ENCODE measurements at regions not wholly inside any gene's neighbourhood (a gene's known extent, or its start where the extent isn't known, plus 50 kb on each side); places are given as distances from the start of the nearest gene placed in this dataset.
"Not testable (repeated sequence)": the region's sequence is repeated elsewhere in the genome, so short reads cannot be mapped to it uniquely, and the experiment has no call there.

- no peak for DNase-seq
Observed at GRCh38 chr9:24342457-24342856, 203.2 kb downstream of the IZUMO3 start.

GRCh38 chr9:24333629-24334028 lies 212.1 kb downstream of the IZUMO3 start:
- DNase-seq: peak; percentile 24

- DNase-seq: no peak
Observed at GRCh38 chr9:24298912-24299311, 246.8 kb downstream of the IZUMO3 start.

GRCh38 chr9:24297931-24298330 lies 247.8 kb downstream of the IZUMO3 start:
- DNase-seq: no peak

- no peak for DNase-seq
Observed at GRCh38 chr9:24296124-24296523, 249.6 kb downstream of the IZUMO3 start.

- no peak for DNase-seq
Observed at GRCh38 chr9:24293386-24293785, 252.3 kb downstream of the IZUMO3 start.

GRCh38 chr9:24286761-24287160 lies 258.9 kb downstream of the IZUMO3 start:
- DNase-seq: no peak

GRCh38 chr9:24258626-24259025 lies 287.1 kb downstream of the IZUMO3 start:
- DNase-seq: no peak

GRCh38 chr9:24257726-24258125 lies 288.0 kb downstream of the IZUMO3 start:
- peak; percentile 69 for DNase-seq

- DNase-seq: peak; percentile 61
Observed at GRCh38 chr9:24245988-24246387, 299.7 kb downstream of the IZUMO3 start.

- DNase-seq: no peak
Observed at GRCh38 chr9:24242576-24242975, 303.1 kb downstream of the IZUMO3 start.

GRCh38 chr9:24218656-24219055 lies 327.0 kb downstream of the IZUMO3 start:
- DNase-seq: no peak

- DNase-seq: no peak
Observed at GRCh38 chr9:24210641-24211040, 335.1 kb downstream of the IZUMO3 start.

GRCh38 chr9:24189986-24190385 lies 355.7 kb downstream of the IZUMO3 start:
- DNase-seq: no peak

- not testable (repeated sequence) for DNase-seq
Observed at GRCh38 chr9:24180572-24180971, 354.5 kb upstream of the ELAVL2 start.

GRCh38 chr9:24144796-24145195 lies 318.8 kb upstream of the ELAVL2 start:
- DNase-seq: no peak

GRCh38 chr9:24135072-24135471 lies 309.0 kb upstream of the ELAVL2 start:
- DNase-seq: peak; percentile 9

- no peak for DNase-seq
Observed at GRCh38 chr9:24132244-24132643, 306.2 kb upstream of the ELAVL2 start.

GRCh38 chr9:24127519-24127918 lies 301.5 kb upstream of the ELAVL2 start:
- no peak for DNase-seq

GRCh38 chr9:24118190-24118589 lies 292.1 kb upstream of the ELAVL2 start:
- peak; percentile 51 for DNase-seq

- DNase-seq: no peak
Observed at GRCh38 chr9:24096756-24097155, 270.7 kb upstream of the ELAVL2 start.

- DNase-seq: no peak
Observed at GRCh38 chr9:24095246-24095645, 269.2 kb upstream of the ELAVL2 start.

GRCh38 chr9:24090566-24090965 lies 264.5 kb upstream of the ELAVL2 start:
- peak; percentile 41 for DNase-seq

GRCh38 chr9:24073666-24074065 lies 247.6 kb upstream of the ELAVL2 start:
- no peak for DNase-seq

GRCh38 chr9:24073007-24073592 lies 247.1 kb upstream of the ELAVL2 start:
- DNase-seq: no peak

GRCh38 chr9:24071716-24072115 lies 245.7 kb upstream of the ELAVL2 start:
- peak; percentile 48 for DNase-seq
